ENCODE measurements at regions not wholly inside any gene's neighbourhood (a gene's known extent, or its start where the extent isn't known, plus 50 kb on each side); places are given as distances from the start of the nearest gene placed in this dataset.

DNA sequence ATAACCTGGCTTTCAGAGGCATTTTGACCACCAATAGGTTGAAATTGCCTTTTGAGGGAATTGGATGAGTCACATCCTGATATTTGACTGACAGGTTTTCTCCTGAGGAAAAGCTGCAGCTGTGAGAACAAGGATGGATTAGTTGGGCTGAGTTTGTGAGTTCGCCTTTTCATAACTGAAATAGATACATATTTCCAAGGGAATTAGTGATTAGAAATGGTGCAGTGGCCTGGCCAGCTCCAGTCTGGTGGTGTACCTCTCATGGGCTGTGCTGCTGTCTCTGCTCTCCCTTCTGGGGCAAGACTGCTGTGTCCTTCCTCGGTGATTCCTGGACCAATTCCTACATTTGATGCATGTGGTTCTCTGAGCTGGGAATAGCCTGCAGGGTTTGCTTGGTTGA lies 341.3 kb downstream of the TSN start (continued):
- TF ChIP-seq, protein P1, sequence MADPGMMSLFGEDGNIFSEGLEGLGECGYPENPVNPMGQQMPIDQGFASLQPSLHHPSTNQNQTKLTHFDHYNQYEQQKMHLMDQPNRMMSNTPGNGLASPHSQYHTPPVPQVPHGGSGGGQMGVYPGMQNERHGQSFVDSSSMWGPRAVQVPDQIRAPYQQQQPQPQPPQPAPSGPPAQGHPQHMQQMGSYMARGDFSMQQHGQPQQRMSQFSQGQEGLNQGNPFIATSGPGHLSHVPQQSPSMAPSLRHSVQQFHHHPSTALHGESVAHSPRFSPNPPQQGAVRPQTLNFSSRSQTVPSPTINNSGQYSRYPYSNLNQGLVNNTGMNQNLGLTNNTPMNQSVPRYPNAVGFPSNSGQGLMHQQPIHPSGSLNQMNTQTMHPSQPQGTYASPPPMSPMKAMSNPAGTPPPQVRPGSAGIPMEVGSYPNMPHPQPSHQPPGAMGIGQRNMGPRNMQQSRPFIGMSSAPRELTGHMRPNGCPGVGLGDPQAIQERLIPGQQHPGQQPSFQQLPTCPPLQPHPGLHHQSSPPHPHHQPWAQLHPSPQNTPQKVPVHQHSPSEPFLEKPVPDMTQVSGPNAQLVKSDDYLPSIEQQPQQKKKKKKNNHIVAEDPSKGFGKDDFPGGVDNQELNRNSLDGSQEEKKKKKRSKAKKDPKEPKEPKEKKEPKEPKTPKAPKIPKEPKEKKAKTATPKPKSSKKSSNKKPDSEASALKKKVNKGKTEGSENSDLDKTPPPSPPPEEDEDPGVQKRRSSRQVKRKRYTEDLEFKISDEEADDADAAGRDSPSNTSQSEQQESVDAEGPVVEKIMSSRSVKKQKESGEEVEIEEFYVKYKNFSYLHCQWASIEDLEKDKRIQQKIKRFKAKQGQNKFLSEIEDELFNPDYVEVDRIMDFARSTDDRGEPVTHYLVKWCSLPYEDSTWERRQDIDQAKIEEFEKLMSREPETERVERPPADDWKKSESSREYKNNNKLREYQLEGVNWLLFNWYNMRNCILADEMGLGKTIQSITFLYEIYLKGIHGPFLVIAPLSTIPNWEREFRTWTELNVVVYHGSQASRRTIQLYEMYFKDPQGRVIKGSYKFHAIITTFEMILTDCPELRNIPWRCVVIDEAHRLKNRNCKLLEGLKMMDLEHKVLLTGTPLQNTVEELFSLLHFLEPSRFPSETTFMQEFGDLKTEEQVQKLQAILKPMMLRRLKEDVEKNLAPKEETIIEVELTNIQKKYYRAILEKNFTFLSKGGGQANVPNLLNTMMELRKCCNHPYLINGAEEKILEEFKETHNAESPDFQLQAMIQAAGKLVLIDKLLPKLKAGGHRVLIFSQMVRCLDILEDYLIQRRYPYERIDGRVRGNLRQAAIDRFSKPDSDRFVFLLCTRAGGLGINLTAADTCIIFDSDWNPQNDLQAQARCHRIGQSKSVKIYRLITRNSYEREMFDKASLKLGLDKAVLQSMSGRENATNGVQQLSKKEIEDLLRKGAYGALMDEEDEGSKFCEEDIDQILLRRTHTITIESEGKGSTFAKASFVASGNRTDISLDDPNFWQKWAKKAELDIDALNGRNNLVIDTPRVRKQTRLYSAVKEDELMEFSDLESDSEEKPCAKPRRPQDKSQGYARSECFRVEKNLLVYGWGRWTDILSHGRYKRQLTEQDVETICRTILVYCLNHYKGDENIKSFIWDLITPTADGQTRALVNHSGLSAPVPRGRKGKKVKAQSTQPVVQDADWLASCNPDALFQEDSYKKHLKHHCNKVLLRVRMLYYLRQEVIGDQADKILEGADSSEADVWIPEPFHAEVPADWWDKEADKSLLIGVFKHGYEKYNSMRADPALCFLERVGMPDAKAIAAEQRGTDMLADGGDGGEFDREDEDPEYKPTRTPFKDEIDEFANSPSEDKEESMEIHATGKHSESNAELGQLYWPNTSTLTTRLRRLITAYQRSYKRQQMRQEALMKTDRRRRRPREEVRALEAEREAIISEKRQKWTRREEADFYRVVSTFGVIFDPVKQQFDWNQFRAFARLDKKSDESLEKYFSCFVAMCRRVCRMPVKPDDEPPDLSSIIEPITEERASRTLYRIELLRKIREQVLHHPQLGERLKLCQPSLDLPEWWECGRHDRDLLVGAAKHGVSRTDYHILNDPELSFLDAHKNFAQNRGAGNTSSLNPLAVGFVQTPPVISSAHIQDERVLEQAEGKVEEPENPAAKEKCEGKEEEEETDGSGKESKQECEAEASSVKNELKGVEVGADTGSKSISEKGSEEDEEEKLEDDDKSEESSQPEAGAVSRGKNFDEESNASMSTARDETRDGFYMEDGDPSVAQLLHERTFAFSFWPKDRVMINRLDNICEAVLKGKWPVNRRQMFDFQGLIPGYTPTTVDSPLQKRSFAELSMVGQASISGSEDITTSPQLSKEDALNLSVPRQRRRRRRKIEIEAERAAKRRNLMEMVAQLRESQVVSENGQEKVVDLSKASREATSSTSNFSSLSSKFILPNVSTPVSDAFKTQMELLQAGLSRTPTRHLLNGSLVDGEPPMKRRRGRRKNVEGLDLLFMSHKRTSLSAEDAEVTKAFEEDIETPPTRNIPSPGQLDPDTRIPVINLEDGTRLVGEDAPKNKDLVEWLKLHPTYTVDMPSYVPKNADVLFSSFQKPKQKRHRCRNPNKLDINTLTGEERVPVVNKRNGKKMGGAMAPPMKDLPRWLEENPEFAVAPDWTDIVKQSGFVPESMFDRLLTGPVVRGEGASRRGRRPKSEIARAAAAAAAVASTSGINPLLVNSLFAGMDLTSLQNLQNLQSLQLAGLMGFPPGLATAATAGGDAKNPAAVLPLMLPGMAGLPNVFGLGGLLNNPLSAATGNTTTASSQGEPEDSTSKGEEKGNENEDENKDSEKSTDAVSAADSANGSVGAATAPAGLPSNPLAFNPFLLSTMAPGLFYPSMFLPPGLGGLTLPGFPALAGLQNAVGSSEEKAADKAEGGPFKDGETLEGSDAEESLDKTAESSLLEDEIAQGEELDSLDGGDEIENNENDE (IDR thresholded peaks at IDR 0.05; ENCODE audit: insufficient replicate concordance, low read length), result no peak
- TF ChIP-seq KDM4A (IDR thresholded peaks at IDR 0.05; ENCODE audit: low read depth, low read length, severe bottlenecking), result no peak
- no peak for TF ChIP-seq BCL11A (IDR thresholded peaks at IDR 0.05; ENCODE audit: low read depth in 2 of 2, low read length in 2 of 2)
- TF ChIP-seq SP1 (IDR thresholded peaks at IDR 0.05; ENCODE audit: low read depth, low read length), result no peak
